Activated CD4-positive, alpha-beta memory T cell treated with anti-CD3 and anti-CD28 coated beads, Interleukin-2, amount 10 ng/mL, durations not matched to agents 7 days and 5 days (primary cell): ENCODE measurements at regions not wholly inside any gene's neighbourhood (a gene's known extent, or its start where the extent isn't known, plus 50 kb on each side); places are given as distances from the start of the nearest gene placed in this dataset.

Experiments used
- CTCF ChIA-PET: fragments of 350-600 bp; sonication (Branson Sonifier 250); formaldehyde crosslinking; loops from one replicate; lab custom pipeline; 2021; ENCODE audit warnings: antibody characterized with exemption, inconsistent platforms; lab: Charles Lee
- POLR2A ChIA-PET: fragments of 350-600 bp; sonication (Branson Sonifier 250); formaldehyde crosslinking; loops from one replicate; lab custom pipeline; 2021; ENCODE audit warnings: antibody characterized with exemption; lab: Charles Lee
- DNase-seq: peaks from one replicate; pipeline ENCODE4 v3.0.0-alpha.2; 2020
- H3K27ac Mint-ChIP-seq: one replicate; pipeline ENCODE4 v1.8.0; 2021; ENCODE audit warnings: mild to moderate bottlenecking, mixed read lengths
- H3K27me3 Mint-ChIP-seq: one replicate; pipeline ENCODE4 v1.8.0; 2021; ENCODE audit warnings: mixed read lengths
- H3K36me3 Mint-ChIP-seq: one replicate; pipeline ENCODE4 v1.8.0; 2021; ENCODE audit warnings: low read depth, mixed read lengths
- H3K4me1 Mint-ChIP-seq: one replicate; pipeline ENCODE4 v1.8.0; 2021; ENCODE audit warnings: mixed read lengths
- H3K4me3 Mint-ChIP-seq: one replicate; pipeline ENCODE4 v1.8.0; 2021; ENCODE audit warnings: mild to moderate bottlenecking, mixed read lengths
- H3K9me3 Mint-ChIP-seq: one replicate; pipeline ENCODE4 v1.8.0; 2021; ENCODE audit warnings: mixed read lengths

DNA sequence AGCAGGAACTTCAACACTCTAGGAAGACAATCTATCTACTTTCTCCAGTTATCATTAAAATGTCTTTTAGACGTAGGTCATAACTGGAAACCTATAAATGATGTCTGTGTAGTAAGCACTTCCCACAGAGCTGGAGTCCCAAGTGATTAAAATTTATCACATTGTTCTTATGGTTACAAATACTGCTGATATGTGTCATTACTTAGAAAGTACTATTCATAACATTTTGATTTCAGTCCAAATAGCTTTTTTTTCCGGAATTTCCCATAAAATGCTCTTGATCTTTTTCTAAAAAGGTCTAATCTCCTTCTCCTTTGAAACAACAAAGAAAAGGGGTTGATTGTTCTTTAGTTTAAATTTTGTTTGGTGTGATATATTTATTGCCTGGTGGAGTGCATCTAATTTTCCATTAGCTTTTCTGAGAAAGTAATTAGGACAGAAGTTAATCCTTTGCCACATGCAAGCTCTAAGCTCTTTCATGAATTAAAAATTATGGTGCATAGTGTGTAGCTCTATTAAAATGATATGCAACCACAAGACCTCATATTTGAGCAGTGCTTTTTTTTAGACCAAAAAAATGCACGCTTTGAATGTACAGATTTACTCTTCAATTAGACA is 132.7 kb upstream of the TCF21 start:
- ChIA-PET POLR2A (no interaction called here), CTCF (no interaction called here)
- H3K4me3 Mint-ChIP-seq = no peak overlapping the region
- H3K4me1 Mint-ChIP-seq = no peaks in the 10 kb centered on the region
- H3K27me3 Mint-ChIP-seq = peaks cover 2% of the 10 kb centered on the region
- no peak for DNase-seq
- no peaks in the 10 kb centered on the region for H3K36me3 Mint-ChIP-seq
- H3K9me3 Mint-ChIP-seq = no peaks in the 10 kb centered on the region
- H3K27ac Mint-ChIP-seq = no peak overlapping the region

DNA sequence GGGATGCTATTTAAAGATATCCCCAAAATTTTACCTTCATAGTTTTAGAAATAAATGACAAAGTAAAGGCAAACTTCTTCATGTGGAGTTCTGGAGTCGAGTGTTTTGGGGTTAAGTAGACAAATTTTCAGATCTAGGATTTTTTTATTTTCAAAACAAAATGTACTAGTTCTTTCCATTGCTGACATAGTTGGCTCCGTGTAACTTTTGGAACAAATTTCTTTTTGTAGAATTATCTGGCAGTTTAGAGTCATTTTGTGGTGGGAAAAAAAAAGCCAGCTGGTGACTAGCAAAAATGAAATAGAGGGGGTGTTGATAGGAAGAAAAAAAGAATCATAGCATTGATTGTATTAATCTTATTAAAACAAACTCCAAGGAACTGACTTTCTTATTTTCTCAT is 131.6 kb upstream of the TCF21 start:
- Mint-ChIP-seq H3K27me3 (no peaks in the 10 kb centered on the region), H3K4me3 (no peak overlapping the region), H3K27ac (no peak overlapping the region), H3K9me3 (no peaks in the 10 kb centered on the region), H3K4me1 (no peaks in the 10 kb centered on the region), H3K36me3 (no peaks in the 10 kb centered on the region)
- POLR2A ChIA-PET = no interaction called here
- CTCF ChIA-PET = no interaction called here
- DNase-seq = no peak

- Mint-ChIP-seq H3K4me1 (no peaks in the 10 kb centered on the region), H3K9me3 (no peaks in the 10 kb centered on the region), H3K4me3 (no peak overlapping the region), H3K36me3 (no peaks in the 10 kb centered on the region), H3K27ac (no peak overlapping the region), H3K27me3 (peaks cover 5% of the 10 kb centered on the region)
- ChIA-PET POLR2A (no interaction called here), CTCF (no interaction called here)
- DNase-seq = no peak
These were observed 130.0 kb upstream of the TCF21 start for GRCh38 chr6:133758815-133759335.

- DNase-seq = no peak
- H3K4me3 Mint-ChIP-seq = no peak overlapping the region
- H3K27me3 Mint-ChIP-seq = peaks cover 6% of the 10 kb centered on the region
- no peaks in the 10 kb centered on the region for H3K4me1 Mint-ChIP-seq
- H3K27ac Mint-ChIP-seq = no peak overlapping the region
- ChIA-PET CTCF (no interaction called here), POLR2A (no interaction called here)
- no peaks in the 10 kb centered on the region for H3K36me3 Mint-ChIP-seq
- H3K9me3 Mint-ChIP-seq = no peaks in the 10 kb centered on the region
These were observed 129.4 kb upstream of the TCF21 start for GRCh38 chr6:133759524-133759923.

DNA sequence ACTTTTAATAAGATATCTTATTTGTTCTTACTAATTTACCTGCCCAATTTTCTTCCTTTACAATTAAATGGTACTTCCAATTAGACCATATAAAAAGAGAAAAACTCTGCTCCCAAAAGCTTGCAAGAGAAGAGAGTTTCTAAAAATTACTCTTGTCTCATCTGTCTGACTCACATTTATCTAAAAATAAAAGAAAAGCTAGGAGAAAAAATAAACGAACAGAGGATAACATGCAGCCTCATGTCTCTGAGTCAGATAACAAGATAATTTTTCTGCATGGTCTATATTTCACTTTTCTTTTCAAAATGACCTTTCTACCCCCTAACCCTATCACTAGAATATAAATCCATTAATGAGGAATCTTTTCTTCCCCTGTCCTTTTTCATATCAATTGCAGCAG is 127.2 kb upstream of the TCF21 start:
- H3K36me3 Mint-ChIP-seq = no peaks in the 10 kb centered on the region
- peaks cover 6% of the 10 kb centered on the region for H3K27me3 Mint-ChIP-seq
- DNase-seq = no peak
- H3K9me3 Mint-ChIP-seq = no peaks in the 10 kb centered on the region
- H3K4me3 Mint-ChIP-seq = no peak overlapping the region
- POLR2A ChIA-PET = no interaction called here
- CTCF ChIA-PET = no interaction called here
- H3K4me1 Mint-ChIP-seq = no peaks in the 10 kb centered on the region
- H3K27ac Mint-ChIP-seq = no peak overlapping the region

GRCh38 chr6:133764008-133764753 is 124.7 kb upstream of the TCF21 start:
- Mint-ChIP-seq H3K4me3 (no peak overlapping the region), H3K27ac (no peak overlapping the region), H3K9me3 (no peaks in the 10 kb centered on the region), H3K4me1 (no peaks in the 10 kb centered on the region), H3K36me3 (no peaks in the 10 kb centered on the region), H3K27me3 (peaks cover 9% of the 10 kb centered on the region)
- ChIA-PET CTCF (no interaction called here), POLR2A (no interaction called here)
- no peak for DNase-seq

DNA sequence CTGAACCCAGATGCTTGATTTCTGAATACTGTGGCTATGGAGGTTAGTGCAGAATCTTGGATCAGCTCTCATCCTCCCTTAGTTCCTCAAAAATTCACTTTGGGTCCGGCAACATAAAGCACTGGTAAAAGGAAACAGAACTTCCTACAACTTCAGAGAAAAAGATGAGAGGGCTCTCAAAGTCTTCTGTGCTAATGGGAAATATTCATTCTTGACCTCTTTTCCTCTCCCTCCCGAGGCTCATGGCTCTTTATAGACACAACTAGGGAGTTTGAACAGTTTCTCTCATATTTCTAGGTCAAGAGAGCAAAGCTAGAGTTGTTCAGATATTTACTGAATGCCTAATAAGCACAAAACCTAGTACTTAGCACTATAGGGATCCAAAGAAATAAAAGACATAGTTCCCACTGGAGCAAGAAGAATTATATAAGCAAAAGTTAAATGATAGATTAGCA is 124.1 kb upstream of the TCF21 start:
- ChIA-PET CTCF (no interaction called here), POLR2A (no interaction called here)
- Mint-ChIP-seq H3K9me3 (no peaks in the 10 kb centered on the region), H3K27me3 (peaks cover 9% of the 10 kb centered on the region), H3K4me3 (no peak overlapping the region), H3K27ac (no peak overlapping the region), H3K4me1 (no peaks in the 10 kb centered on the region), H3K36me3 (no peaks in the 10 kb centered on the region)
- DNase-seq = no peak

- peaks cover 18% of the 10 kb centered on the region for H3K27me3 Mint-ChIP-seq
- DNase-seq = no peak
- CTCF ChIA-PET = no interaction called here
- no peaks in the 10 kb centered on the region for H3K4me1 Mint-ChIP-seq
- H3K4me3 Mint-ChIP-seq = no peak overlapping the region
- no peaks in the 10 kb centered on the region for H3K36me3 Mint-ChIP-seq
- H3K9me3 Mint-ChIP-seq = no peaks in the 10 kb centered on the region
- no peak overlapping the region for H3K27ac Mint-ChIP-seq
- POLR2A ChIA-PET = no interaction called here
These were observed 121.4 kb upstream of the TCF21 start for GRCh38 chr6:133767357-133767970.

DNA sequence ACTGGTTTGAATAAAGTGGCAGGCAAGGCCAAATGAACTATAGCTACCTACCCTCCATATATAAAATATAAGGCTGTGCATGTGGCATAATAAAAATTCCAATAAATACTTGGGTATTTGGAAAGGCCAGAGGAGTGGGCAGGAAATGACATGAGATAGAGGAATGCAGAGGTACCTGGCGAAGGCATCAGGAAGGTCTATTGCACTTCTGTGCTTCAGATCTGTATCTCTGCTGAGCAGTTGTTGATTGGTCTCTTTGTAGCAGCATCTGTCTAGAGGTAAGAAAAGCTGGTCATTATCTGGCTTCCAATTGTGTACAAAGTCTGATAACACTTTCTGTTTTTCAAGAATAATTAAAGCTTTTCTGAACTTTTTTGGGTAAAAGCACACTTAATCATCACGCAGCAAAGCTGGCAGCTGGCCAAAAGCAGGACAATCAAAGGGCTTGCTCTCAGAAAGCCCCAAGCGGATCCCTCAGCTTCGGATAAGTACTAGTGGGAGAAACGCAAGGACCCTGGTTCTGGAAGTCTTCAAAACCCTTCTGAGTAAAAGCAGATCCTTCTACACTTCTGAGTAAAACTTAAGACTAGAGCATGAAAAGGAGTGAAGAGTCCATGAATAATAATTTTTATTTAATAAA is 120.1 kb upstream of the TCF21 start:
- Mint-ChIP-seq H3K36me3 (no peaks in the 10 kb centered on the region), H3K4me3 (no peak overlapping the region), H3K9me3 (no peaks in the 10 kb centered on the region), H3K4me1 (no peaks in the 10 kb centered on the region), H3K27ac (no peak overlapping the region), H3K27me3 (peaks cover 14% of the 10 kb centered on the region)
- no peak for DNase-seq
- CTCF ChIA-PET = no interaction called here
- POLR2A ChIA-PET = no interaction called here

DNA sequence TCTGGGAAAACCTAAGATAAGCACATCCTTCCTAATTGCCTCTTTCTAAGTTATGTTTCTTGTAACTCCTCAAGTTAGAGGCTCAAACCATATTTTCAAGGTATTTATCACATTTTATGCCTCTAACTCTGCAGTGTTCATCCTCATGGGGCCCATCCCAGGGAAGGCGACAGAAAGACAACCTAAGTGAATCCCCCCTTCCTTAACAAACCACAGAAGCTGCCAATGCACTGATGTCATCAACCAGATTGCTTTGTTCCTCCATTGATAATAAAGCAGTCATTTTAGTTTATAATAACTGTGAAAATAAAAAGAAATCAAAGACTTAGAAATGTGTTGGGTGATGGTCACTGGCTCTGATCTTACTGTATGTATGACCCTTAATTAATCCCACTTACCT is 119.5 kb upstream of the TCF21 start:
- Mint-ChIP-seq H3K27ac (no peak overlapping the region), H3K36me3 (no peaks in the 10 kb centered on the region), H3K4me1 (peaks cover 2% of the 10 kb centered on the region), H3K9me3 (no peaks in the 10 kb centered on the region), H3K4me3 (no peak overlapping the region), H3K27me3 (peaks cover 12% of the 10 kb centered on the region)
- DNase-seq = no peak
- POLR2A ChIA-PET = no interaction called here
- CTCF ChIA-PET = no interaction called here

GRCh38 chr6:133772567-133772966 is 116.3 kb upstream of the TCF21 start:
- Mint-ChIP-seq H3K4me3 (no peak overlapping the region), H3K27me3 (peaks cover 9% of the 10 kb centered on the region), H3K27ac (no peak overlapping the region), H3K9me3 (no peaks in the 10 kb centered on the region), H3K36me3 (no peaks in the 10 kb centered on the region), H3K4me1 (peaks cover 2% of the 10 kb centered on the region)
- ChIA-PET POLR2A (no interaction called here), CTCF (no interaction called here)
- no peak for DNase-seq

DNA sequence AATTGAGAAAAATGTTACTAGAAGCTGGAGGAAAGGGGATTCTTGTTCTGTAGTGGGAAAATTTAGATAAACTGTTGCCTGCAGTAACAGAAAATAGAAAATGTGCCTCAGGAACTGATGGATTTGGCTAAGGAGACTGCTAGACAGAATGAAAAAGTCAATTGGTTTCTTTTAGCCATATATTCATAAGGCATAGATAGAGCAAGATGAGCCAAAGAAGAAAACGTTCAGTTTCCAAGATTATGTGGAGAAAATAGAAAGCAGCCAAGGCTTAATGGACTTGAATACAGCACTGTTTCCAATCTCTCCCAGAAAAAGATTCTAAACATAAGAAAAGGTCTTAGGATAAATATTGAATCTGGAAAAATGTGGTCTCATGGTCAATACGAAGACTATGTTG is 115.1 kb upstream of the TCF21 start:
- Mint-ChIP-seq H3K9me3 (no peaks in the 10 kb centered on the region), H3K4me1 (peaks cover 2% of the 10 kb centered on the region), H3K27ac (no peak overlapping the region), H3K36me3 (no peaks in the 10 kb centered on the region), H3K27me3 (peaks cover 9% of the 10 kb centered on the region), H3K4me3 (no peak overlapping the region)
- no peak for DNase-seq
- ChIA-PET CTCF (no interaction called here), POLR2A (no interaction called here)

- Mint-ChIP-seq H3K9me3 (no peaks in the 10 kb centered on the region), H3K36me3 (no peaks in the 10 kb centered on the region), H3K27me3 (peaks cover 9% of the 10 kb centered on the region), H3K27ac (no peak overlapping the region), H3K4me3 (no peak overlapping the region), H3K4me1 (peaks cover 2% of the 10 kb centered on the region)
- DNase-seq = no peak
- CTCF ChIA-PET = no interaction called here
- POLR2A ChIA-PET = no interaction called here
These were observed 114.6 kb upstream of the TCF21 start for GRCh38 chr6:133774356-133774755.
